ENCODE measurements at regions not wholly inside any gene's neighbourhood (a gene's known extent, or its start where the extent isn't known, plus 50 kb on each side); places are given as distances from the start of the nearest gene placed in this dataset.
"Not testable (repeated sequence)": the region's sequence is repeated elsewhere in the genome, so short reads cannot be mapped to it uniquely, and the experiment has no call there.

- not testable (repeated sequence) for DNase-seq
Measured at GRCh38 chr21:32823296-32823695, 51.7 kb upstream of the PAXBP1 start.

- DNase-seq, result no peak
Measured at GRCh38 chr21:32824950-32825349, 53.4 kb upstream of the PAXBP1 start.

DNA sequence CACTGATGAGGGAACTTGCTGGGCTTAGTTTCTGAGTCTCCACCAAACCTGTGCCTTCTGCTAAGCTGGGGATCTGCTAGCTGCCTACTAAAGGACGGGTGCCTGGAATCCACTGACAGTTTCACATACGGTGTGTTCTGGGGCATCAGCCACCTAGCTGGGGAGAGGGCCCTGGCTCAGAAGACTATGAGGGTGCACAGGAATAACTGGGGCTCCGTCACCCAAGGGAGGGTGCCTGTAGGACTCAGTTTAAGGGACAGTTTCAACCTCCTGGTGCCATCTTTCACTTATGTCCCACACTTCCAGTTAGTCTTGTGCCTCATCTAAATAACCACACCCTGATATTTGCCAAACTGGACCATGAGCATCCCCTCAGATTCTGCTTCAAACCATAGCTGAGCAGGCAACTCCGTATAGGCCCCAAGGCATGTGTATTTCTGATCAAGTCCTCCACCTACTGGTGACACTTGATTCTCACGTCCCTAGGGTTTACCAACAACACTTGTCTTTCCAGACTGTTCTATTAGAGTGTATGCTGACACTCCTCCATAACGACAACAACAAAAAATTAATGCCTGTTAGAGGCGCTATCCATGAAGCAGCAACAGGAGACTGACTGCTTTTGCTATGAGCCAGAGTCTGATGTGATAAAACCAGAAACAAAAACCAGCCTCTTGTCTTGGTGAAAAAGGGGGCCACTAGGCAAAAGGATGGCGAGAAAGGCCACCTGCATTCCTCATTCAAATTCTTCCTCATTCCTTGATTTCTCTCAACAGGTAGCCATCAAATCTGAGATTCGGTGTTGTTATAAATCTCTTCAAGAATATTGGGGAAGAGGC lies 55.0 kb upstream of the PAXBP1 start:
- peak; percentile 14 to 31 for DNase-seq

GRCh38 chr21:32828908-32829307 lies 57.4 kb upstream of the PAXBP1 start:
- no peak for DNase-seq

DNA sequence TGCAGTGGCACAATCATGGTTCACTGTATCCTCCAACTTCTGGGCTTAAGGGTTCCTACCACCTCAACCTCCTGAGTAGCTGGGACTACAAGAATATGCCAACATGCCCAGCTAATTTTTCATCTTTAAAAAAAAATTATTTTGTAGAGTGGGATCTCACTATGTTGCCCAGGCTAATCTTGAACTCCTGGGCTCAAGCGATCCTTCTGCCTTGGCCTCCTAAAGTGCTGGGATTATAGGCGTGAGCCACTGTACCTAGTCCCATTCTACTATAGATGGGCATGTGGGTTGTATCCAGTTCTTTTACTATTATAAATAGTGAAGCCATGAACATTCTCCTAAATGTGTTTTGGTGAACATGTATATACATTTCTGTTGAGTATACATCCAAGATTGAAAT lies 57.9 kb upstream of the PAXBP1 start:
- no peak for DNase-seq

DNA sequence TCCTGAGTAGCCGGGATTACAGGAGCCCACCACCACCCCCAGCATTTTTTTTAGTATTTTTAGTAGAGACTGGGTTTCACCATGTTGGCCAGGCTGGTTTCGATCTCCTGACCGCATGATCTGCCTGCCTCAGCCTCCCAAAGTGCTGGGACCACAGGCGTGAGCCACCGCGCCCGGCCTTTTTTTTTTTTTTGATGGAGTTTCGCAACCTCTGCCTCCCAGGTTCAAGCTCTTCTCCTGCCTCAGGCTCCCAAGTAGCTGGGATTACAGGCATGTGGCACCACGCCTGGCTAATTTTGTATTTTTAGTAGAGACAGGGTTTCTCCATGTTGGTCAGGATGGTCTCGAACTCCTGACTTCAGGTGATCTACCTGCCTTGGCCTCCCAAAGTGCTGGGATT lies 60.2 kb upstream of the PAXBP1 start:
- not testable (repeated sequence) for DNase-seq

GRCh38 chr21:32834211-32834915 lies 62.8 kb upstream of the PAXBP1 start:
- DNase-seq, result no peak

GRCh38 chr21:32834916-32835235 lies 63.3 kb upstream of the PAXBP1 start:
- DNase-seq, result no peak

DNA sequence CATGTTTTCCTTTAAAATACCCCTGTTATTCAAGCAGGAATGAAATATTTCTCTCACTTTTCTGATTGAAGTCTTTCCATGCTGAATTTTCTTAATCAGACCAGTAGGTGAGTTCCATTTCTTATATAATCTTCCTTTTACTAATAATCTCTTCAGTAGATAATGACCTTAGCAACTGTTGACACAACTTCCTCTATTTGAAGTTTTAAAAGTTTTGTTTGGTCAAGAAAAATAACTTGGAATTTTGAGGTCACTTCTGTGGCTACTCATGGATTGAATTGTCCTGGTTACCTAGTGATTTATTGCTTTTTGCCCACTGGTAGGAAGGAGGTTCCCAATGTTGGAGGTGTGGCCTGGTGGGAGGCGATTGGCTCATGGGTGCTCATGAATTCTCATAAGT lies 70.6 kb upstream of the PAXBP1 start:
- DNase-seq, result no peak

- no peak for DNase-seq
Measured at GRCh38 chr21:32843561-32843960, 72.0 kb upstream of the PAXBP1 start.

DNA sequence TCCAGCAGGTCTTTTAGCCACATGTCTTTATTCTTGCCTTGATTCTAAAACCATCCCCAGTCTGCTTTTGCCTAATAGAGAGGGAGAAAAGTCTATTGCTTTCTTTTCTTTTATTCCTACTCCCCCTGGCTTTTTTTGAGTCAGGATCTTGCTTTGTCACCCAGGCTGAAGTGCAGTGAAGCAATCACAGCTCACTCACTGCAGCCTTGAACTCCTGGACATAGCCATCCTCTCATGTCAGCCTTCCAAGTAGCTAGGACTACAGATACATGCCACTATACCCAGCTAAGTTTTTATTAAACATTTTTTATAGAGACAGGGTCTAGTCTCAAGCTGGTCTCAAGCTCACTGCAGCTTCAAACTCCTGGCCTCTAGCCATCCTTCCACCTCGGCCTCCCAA lies 72.5 kb upstream of the PAXBP1 start:
- DNase-seq, result no peak

- no peak for DNase-seq
Measured at GRCh38 chr21:32844653-32845436, 73.3 kb upstream of the PAXBP1 start.

DNA sequence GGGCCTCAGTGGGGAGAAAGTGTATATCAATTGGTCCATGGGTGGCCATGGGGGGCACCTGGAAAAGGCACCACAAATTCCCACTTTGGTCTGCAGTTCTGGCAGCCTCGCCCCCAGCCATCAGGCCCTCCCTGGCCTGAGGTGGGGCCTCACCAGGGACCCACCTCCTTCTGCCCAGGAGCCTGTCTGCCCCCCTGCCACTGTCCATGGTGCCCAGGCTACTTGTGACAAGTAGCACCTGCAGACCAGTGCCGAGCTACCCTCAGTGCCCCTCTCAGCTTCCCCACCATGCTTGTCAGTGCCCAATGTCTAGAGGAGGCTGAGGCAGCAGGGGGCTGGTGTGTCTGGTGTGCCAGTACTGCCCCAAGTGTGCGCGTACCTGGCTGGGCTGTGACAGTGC lies 87.1 kb upstream of the PAXBP1 start:
- no peak for DNase-seq

DNA sequence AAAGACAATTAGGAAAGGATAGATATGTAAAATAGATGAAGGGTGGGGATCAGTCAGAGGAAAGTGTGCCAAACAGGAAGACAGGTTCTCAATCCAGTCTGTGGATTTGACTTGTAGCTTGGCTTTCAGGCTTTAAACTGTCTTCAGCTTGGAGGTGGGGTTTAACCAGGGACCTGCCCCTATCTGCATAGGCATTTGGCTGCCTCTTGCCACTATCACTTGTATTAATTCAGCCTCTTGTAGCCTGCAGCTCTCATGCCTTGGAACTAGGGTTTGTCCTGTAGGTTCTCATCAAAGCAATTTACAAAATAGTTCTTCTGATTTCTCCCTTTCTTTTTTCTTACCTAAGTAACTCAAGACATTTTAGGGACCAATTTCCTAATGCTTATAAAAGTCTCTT lies 88.8 kb upstream of the PAXBP1 start:
- DNase-seq, result no peak

DNA sequence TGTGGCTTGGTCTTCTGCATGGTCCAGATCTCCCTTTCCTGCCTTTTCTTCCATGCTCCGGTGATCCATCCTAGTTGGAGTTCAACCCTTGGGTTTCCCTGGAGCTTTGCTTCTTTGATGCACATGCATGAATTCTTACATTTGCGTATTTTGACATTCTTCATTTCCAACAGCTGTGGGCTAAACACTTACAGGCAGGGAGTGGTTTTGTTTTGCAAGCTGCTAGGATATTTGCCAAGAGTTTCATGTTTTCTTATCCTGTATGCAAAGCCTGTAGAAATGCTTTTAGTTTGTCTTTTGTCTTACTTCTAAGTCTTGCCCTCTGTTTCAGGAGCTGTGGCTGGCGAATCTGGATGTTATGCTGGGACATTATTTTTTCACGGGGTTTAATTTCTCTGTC lies 90.3 kb upstream of the PAXBP1 start:
- no peak for DNase-seq

DNA sequence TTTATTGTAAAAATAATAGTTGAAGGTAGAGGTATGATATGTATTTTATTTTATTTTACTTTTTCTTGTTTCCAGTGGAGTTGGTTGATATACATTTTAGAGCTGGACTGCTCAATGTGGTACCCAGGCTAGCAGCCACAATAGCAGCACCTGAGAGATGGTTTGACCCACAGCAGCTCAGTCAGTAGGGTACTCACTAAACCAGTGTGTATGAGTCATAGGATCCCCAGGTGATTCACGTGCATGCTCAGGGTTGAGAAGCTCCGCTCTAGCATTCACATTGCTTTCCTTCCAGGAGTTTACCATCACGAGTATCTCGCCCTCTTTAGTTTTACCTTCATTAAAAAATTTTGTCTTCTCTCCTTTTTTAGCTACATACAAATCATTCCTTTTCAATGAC lies 96.0 kb upstream of the PAXBP1 start:
- no peak for DNase-seq

GRCh38 chr21:32868631-32869454 lies 97.3 kb upstream of the PAXBP1 start:
- DNase-seq, result no peak

- DNase-seq, result no peak
Measured at GRCh38 chr21:32869459-32869858, 97.9 kb upstream of the PAXBP1 start.

DNA sequence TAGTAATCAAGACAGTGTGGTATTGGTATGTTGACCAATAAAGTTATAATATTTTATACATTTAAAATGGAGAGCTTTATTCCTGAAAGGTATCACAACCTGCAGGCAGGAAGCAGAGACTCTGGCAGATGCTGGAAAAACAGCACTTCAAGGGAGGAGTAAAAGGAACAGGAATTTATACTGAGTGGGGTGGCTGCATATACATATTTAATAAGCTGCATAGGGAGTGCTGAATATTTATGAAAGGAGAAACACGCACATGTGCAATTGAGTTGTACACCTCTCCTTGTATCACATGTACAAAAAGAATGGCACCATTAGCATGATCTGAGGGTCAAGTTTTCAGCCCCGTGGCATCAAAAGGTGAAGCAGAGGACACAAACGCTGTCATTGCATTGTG lies 104.9 kb upstream of the PAXBP1 start:
- no peak for DNase-seq

- DNase-seq, result not testable (repeated sequence)
Measured at GRCh38 chr21:32877888-32878287, 106.3 kb upstream of the PAXBP1 start.

DNA sequence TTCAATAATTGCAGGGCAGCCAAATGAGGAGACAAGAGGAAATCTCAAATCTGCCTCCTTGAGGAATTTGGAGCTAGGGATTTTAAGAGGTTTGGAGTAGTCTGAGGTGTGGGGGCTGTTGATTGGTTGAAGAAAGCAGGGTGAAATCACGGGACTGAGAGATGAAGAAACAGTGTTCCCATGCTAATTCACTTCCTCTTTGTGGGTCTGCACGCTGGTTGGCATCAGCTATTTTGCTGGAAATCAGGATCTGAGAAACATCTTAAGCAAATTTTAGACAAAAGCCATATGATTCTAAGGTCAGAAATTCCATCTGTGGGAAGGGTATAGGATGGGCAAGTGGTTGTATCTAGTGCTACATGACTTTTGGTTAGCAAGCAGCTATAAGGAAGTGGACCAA lies 107.1 kb upstream of the PAXBP1 start:
- DNase-seq, result no peak

DNA sequence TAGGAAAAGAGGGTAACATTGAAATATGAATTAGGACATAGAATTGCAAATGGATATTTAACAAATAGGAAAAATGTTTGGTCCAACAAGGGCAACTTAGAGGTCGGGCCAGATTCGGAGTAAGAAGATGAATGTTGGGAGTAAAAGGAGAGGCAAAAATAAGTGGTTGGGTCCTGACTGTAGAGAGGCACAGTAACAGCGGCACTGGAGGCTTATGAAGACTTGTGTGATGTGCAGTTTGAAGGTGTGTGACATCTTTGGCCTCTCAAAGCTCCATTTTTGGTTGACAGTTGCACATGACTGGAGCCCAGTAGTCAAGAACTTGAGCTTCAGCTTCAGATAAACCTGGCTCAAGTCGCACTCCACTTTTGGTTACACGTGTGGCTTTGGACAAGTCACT lies 109.9 kb upstream of the PAXBP1 start:
- DNase-seq, result no peak

DNA sequence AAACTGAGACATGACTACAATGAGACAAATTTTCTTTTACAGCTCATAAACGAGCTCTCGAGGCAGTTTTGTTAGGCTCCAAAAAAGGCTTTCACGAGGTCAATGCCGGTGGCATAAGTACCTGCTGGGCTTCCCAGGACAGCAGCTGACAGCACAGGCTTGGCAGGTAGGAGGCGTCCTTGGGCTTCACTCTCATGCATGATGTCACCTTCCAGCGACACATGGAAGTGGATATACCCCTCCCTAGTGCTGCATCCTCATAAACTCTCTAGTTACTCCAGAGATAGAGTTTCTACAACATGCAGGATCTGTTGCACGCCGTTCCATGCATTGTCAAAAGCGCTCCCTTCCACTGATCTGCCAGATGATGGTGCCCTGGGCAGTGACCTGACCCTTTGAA lies 112.5 kb upstream of the PAXBP1 start:
- DNase-seq, result no peak

Data from activated CD4-positive, alpha-beta T cell treated with anti-CD3 and anti-CD28 coated beads for 4 hours (primary cell).